Activated CD4-positive, alpha-beta T cell treated with anti-CD3 and anti-CD28 coated beads, Interleukin-2, amount 50 U/mL, for 16 hours (primary cell): ENCODE measurements at regions not wholly inside any gene's neighbourhood (a gene's known extent, or its start where the extent isn't known, plus 50 kb on each side); places are given as distances from the start of the nearest gene placed in this dataset.
A peak's percentile ranks its signal among the peaks of the same experiment; 100 is the strongest.

Experiments used
- DNase-seq: peaks from one replicate; pipeline ENCODE4 v3.0.0-alpha.2; 2020

GRCh38 chr12:74818412-74818811 lies 280.8 kb downstream of the ATXN7L3B start:
- DNase-seq = no peak

GRCh38 chr12:74820324-74820723 lies 282.7 kb downstream of the ATXN7L3B start:
- DNase-seq = no peak

- DNase-seq = no peak
Measured at GRCh38 chr12:74836567-74836966, 298.9 kb downstream of the ATXN7L3B start.

GRCh38 chr12:74846116-74846515 lies 308.5 kb downstream of the ATXN7L3B start:
- DNase-seq = no peak

GRCh38 chr12:74847169-74847568 lies 309.5 kb downstream of the ATXN7L3B start:
- DNase-seq = no peak

DNA sequence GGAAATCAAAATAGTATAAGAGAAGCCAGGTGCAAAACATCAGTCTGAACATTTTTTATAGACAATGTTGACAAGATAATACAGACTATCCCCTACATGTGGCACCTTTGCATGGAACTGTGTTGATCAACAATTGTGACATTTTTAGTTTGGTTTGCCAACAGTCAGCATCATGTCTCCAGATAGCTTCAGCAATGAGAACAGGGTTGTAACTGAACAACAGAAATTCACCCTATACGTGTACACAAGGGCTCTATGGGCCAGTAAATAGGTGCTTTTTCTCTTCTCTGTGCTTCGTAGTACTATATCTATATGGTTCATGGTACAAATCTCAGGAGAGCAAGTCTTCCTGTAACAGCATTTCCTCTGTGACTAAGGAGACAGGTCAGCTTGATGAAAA lies 310.4 kb downstream of the ATXN7L3B start:
- no peak for DNase-seq

DNA sequence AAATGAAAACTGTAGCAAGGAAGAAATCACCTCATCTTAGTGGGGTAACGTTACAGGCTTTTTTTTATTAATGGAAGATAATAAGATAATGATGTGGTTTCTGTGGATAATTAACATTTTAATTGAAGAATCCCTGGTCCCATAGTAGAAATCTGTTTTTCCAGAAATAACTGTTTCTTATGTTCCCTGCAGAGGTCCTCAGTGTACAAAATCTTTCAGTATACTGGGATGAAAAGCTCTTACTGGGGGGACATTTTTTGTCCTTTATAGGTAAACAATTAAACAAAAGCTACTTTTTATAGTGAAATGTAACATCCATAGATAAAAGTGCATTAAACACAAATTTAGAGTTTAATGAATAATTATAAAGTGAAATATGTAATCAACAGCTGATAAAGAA lies 312.2 kb downstream of the ATXN7L3B start:
- DNase-seq = no peak

- no peak for DNase-seq
Measured at GRCh38 chr12:74871817-74872216, 334.2 kb downstream of the ATXN7L3B start.

DNA sequence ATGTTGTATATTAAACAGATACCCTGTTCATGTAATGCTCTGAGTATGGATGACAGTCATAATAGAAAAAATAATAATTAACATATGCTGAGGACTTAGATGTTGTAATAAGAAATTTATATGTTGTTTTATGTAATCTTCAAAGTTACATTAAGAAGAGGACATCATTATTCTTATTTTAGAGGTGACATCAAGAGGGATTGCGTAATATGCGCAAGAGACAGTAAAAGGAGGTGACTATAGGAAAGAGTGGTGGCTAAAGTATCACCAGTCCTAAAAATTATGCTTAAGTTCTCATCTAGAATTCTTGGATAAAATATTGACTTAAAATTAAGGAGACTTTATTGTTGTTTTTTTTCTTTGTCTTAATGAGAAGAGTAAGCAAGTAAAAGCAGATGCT lies 323.9 kb downstream of the KCNC2 start:
- no peak for DNase-seq

GRCh38 chr12:74889073-74889472 lies 320.6 kb downstream of the KCNC2 start:
- peak; percentile 37 for DNase-seq

- peak; percentile 23 for DNase-seq
Measured at GRCh38 chr12:74889563-74890236, 319.9 kb downstream of the KCNC2 start.

DNA sequence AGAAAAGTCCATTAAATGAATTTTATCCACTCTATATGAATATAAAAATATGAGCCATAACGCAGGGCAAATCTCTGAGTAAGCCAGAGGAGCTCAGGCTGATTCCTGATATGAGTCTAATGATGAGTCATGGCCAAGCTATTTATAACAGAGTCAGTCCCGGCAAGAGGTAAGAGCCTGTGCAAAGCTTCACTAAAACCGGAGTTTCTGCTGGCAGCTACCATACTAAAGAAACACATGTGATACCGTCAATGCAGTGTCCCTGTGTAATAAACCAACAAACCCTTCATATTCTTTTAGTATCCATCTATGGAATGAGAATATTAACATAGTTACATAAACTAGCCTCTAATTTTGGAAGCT lies 319.4 kb downstream of the KCNC2 start:
- DNase-seq = peak; percentile 77

DNA sequence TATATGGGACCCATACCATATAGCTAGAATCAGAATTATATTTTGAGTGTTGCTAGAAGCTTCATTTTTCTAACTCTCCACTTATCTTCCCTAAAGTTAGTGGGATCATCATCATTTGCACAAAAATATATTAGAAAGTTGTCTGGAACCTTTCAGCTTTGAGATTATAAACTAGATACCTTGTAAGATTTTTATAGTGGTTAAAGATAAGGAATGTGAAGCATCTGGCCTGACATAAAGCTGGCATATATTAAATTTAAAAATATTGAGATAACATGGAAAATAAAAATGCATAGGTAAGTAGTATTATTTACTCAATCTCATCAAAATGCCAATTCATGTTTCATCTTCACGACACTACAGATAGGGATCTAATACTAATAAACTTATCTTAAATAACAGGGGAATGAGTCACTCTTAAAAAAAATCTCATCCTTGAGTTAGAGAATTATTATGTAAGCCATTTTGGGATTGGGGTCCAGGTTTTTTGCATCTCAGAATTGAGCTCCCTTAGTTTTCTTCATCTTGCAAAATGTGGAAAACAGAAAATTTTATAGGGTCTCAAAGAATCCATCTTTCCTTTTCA lies 318.5 kb downstream of the KCNC2 start:
- DNase-seq = no peak

DNA sequence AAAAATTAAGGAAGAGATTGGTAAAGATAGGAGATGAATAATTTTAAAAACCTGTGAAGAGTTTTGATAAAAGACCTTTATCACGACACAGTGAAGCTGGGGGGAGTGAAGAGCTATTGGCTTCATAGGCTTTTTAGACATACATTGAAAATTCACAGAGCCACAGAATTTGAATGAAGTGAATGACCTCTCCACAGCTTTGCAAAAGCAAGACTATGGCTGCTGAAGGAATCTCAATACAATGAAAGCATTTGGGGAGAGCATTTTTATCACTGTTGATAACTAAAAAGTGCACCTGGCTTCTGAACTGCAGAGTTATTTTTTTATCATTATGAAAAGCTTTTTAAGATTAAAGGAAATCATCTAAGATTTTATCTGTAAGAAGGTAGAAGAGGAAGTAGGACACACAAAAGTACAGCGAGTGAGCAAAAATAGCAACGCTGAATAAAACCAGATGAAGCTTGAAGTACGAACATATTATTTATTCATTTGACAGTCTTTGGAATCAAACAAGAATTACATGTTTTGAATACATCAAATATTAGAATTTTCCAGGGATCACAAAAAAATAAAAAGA lies 317.5 kb downstream of the KCNC2 start:
- no peak for DNase-seq

- no peak for DNase-seq
Measured at GRCh38 chr12:74896186-74896585, 313.5 kb downstream of the KCNC2 start.

GRCh38 chr12:74897425-74898211 lies 312.0 kb downstream of the KCNC2 start:
- DNase-seq = no peak

GRCh38 chr12:74899031-74899829 lies 310.4 kb downstream of the KCNC2 start:
- no peak for DNase-seq

GRCh38 chr12:74900232-74900631 lies 309.4 kb downstream of the KCNC2 start:
- no peak for DNase-seq

- no peak for DNase-seq
Measured at GRCh38 chr12:74903522-74903921, 306.1 kb downstream of the KCNC2 start.

DNA sequence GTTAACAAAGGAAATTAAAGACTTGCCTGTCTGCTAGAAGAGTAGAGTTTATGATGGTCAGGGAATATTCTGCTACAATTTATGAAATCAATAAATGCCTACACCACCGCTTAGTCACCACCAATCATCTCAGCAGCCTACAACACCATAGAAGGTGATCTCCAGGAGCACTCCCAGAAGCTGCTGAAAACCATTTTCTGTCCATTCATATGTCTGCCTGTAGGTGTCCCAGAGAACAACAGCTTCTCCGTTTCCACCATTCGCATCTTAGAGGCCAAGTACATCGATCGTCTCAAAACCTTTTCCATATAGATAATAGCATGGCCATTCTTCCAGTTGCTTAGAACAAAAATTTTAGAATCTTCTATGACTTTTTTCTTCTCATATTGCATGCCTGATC lies 303.4 kb downstream of the KCNC2 start:
- DNase-seq = no peak

- no peak for DNase-seq
Measured at GRCh38 chr12:74910831-74911230, 298.8 kb downstream of the KCNC2 start.

DNA sequence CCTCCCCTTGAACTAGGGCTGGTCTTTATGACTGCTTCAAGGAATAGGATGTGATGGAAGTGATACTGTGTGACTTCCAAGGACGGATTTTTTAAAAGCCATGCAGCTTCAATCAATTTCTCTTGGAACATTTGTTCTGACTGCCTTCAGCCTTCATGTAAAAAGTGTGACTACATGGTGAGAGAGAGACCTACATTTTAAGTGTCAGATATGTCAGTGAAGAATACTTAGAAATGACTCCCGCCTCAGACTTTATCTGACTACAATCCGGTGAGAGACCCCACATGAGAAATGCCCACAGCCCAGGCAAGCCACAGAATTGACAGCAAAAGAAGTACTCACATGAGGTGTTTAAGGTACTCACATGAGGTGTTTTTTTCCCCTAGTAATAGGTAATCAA lies 295.3 kb downstream of the KCNC2 start:
- DNase-seq = no peak

DNA sequence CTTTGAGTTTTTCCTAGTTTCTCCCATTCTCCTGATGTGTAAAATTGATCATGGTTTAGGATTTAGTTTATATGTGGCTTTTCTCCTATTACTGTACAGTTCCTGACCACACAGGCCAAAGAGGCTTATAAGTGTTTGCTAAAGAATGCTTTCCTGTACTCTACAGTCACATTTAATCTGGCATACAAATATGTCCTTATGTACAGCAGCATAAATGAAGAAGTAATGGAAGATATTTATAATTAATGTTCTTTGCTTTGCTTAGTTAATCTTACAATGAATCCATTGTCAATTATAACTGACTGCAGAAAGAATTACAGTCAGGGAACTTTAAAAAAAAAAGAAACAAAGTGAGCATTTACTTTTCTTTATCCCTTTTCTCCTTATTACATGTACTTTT lies 293.9 kb downstream of the KCNC2 start:
- DNase-seq = no peak
